GM13976 (cell line): ENCODE measurements at regions not wholly inside any gene's neighbourhood (a gene's known extent, or its start where the extent isn't known, plus 50 kb on each side); places are given as distances from the start of the nearest gene placed in this dataset.
"Not testable (repeated sequence)": the region's sequence is repeated elsewhere in the genome, so short reads cannot be mapped to it uniquely, and the experiment has no call there.

ENCODE experiments used
- DNase-seq: peaks from one replicate; pipeline ENCODE4 v3.0.0; 2012; ENCODE audit warnings: low spot score
- CTCF ChIP-seq: IDR thresholded peaks from 2 replicates; pipeline ENCODE4 v1.5.1; 2012; ENCODE audit warnings: borderline replicate concordance, mild to moderate bottlenecking; ENCODE audit not compliant: insufficient read depth; ENCODE audit errors: extremely low read depth, missing control alignments, control extremely low read depth
- in situ Hi-C: fragments of 300-500 bp; cut with MboI; formaldehyde crosslinking; loops from one replicate; pipeline ENCODE4 v1.12.0; 2022; ENCODE audit warnings: low sequenced_read_pairs, mixed read lengths, inconsistent platforms; ENCODE audit not compliant: unreplicated experiment

GRCh38 chr7:16091701-16092310 lies 329.5 kb downstream of the CRPPA start:
- no peak for DNase-seq
- no peak for TF ChIP-seq CTCF
- in situ Hi-C loops: loop anchor here (25.0 kb wide), 1 partner anchor 470 kb away; no protein-coding TSS in a partner anchor

- in situ Hi-C loops: loop anchor here (25.0 kb wide), 1 partner anchor 472 kb away; no protein-coding TSS in a partner anchor
- no peak for TF ChIP-seq CTCF
- no peak for DNase-seq
Observed at GRCh38 chr7:16089801-16090200, 331.5 kb downstream of the CRPPA start.

- no peak for DNase-seq
Observed at GRCh38 chr7:16089191-16089590, 332.1 kb downstream of the CRPPA start.

GRCh38 chr7:16086743-16087142 lies 334.6 kb downstream of the CRPPA start:
- TF ChIP-seq CTCF: no peak
- DNase-seq: no peak
- in situ Hi-C loops: loop anchor here (25.0 kb wide), 1 partner anchor 476 kb away; no protein-coding TSS in a partner anchor

More at GRCh38 chr7:16089191-16089590, 332.1 kb downstream of the CRPPA start:
- no peak for TF ChIP-seq CTCF
- in situ Hi-C loops: loop anchor here (25.0 kb wide), 1 partner anchor 473 kb away; no protein-coding TSS in a partner anchor

- not testable (repeated sequence) for DNase-seq
- in situ Hi-C loops: loop anchor here (25.0 kb wide), 1 partner anchor 477 kb away; no protein-coding TSS in a partner anchor
Observed at GRCh38 chr7:16085780-16086179, 335.6 kb downstream of the CRPPA start.

GRCh38 chr7:16084875-16085274 lies 336.5 kb downstream of the CRPPA start:
- in situ Hi-C loops: loop anchor here (25.0 kb wide), 1 partner anchor 477 kb away; no protein-coding TSS in a partner anchor
- DNase-seq: no peak
- no peak for TF ChIP-seq CTCF

- no peak for DNase-seq
- in situ Hi-C loops: loop anchor here (25.0 kb wide), 1 partner anchor 478 kb away; no protein-coding TSS in a partner anchor
- TF ChIP-seq CTCF: no peak
Observed at GRCh38 chr7:16084370-16084769, 337.0 kb downstream of the CRPPA start.
